Effector CD8-positive, alpha-beta T cell (primary cell): ENCODE measurements at regions not wholly inside any gene's neighbourhood (a gene's known extent, or its start where the extent isn't known, plus 50 kb on each side); places are given as distances from the start of the nearest gene placed in this dataset.

Experiments used
- DNase-seq: peaks from one replicate; lab custom pipeline; 2025; lab: John Stamatoyannopoulos, UW

GRCh38 chr13:48181482-48182145 lies 51.4 kb upstream of the ITM2B start:
- DNase-seq = no peak

- DNase-seq = no peak
These were observed 54.9 kb upstream of the ITM2B start for GRCh38 chr13:48178126-48178525.

DNA sequence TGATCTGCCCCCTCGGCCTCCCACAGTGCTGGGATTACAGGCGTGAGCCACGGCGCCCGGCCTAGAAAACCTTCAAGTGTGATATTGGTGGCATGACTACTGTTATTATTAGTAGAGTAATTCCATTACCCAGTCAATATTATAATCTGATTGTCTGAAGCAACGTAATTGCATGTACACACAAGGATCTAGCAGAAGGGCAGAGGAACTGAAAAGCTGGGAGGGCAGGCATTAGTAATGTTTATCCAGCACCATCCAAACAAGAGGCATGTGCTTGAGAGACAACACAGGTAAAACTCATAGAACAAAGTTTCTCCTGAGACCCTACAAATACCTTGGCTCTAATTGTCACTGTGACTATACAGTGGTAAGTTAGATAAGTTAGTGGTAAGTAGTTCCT lies 56.2 kb upstream of the ITM2B start:
- DNase-seq = no peak

DNA sequence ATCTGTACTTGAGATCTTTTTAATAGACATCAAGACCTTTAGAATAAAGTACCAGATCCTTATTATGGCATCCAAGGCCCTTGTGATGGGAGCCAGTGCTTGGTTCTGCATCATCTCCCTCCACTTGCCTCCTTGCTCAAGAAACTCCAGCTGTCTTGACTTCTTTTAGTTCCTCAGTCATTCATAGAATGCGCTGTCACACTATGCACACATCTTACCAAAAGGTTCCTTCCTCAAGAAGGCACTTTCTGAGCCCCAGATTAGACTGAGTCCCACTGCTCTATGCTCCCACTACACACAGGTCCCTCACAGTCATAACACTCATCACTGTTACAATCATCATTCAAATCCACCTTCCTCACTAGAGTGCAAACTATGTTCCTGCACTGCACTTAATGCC lies 57.8 kb upstream of the ITM2B start:
- DNase-seq = no peak

DNA sequence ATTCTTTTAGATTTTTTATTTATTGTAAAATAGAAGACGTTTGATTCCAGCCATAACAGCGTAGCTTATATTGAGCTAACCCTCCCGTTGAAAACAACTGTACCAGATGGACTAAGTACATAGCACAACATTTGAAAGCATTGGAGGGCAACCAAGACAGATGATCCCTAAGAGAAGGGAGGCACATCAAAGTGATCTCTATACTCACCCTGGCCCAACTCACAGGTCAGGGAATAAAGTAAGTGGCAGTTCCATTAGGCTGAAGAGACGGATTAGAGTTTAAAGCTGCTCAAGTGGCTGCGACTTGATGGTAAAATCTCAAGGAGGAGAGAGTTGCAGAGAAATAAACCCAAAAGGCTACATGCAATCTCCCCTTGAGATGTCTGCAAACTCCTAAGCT lies 65.1 kb upstream of the ITM2B start:
- no peak for DNase-seq

- DNase-seq = no peak
These were observed 67.3 kb upstream of the ITM2B start for GRCh38 chr13:48165727-48166126.

DNA sequence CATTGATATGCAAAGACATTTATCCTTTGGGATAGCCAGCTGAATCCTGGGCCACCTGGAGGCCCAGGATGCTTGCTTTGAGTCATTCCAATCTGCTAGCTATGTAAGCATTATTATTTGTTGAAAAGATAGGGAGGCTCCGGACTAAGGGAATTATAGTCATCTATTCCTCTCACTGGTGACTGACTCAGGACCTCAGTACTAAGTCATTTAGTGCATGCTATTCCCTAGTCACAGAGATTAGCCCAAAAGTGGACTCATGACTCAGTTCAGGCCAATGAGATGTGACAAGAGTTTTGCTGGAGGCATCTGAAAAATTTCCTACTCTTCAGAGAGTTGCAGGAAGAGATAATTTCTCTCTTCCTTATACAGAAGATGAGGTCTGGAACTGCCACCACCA lies 67.9 kb upstream of the ITM2B start:
- no peak for DNase-seq

GRCh38 chr13:48163061-48163460 lies 68.2 kb upstream of the MED4 start:
- DNase-seq = no peak

DNA sequence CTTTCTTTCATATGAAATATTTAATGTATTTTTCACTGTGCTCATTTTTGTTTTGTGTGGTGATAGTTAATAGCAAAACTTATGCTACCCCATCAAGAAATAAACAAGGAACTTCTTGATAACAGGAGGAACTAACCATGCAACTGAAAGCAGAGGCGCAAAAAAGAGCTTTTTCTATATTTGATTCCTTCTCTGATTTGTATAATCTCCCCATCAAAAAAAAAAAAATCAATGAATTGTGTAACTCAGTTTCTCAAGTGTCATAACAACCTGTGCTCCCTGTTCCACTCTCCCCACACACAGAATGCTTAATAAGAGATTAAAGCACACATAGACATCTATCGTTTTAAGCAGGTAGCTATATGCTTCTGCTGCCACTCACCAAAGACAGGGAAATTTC lies 67.3 kb upstream of the MED4 start:
- no peak for DNase-seq

DNA sequence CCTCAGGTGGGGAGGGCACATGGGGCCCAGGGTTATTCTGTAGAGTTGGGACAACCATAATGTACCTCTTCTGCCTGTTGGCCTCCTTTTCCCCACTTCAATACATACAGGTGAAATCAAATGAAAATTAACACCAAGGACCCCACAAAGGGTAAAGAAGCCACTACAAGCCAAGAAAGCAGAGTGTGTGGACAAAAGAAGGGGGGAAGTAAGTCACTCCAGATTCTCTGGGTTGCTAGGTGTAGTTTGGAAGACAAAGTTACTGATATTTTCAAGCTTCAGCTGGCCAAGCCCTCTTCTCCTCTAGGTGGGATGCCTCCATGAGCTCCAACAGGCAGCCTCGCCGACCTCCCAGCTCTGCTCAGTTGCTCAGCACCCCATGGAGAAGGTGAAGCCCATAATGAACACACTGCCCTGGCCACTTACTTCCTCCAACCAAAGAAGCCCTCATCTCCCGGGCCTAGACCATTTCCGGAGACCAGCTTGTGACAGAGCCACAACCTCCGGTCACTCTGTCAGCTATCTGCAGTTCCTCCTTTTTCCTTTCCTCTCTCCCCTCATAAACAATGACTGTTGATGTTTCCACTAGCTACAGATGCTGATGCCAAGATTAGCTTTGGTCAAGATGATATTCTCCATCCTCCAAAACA lies 66.8 kb upstream of the MED4 start:
- DNase-seq = no peak

DNA sequence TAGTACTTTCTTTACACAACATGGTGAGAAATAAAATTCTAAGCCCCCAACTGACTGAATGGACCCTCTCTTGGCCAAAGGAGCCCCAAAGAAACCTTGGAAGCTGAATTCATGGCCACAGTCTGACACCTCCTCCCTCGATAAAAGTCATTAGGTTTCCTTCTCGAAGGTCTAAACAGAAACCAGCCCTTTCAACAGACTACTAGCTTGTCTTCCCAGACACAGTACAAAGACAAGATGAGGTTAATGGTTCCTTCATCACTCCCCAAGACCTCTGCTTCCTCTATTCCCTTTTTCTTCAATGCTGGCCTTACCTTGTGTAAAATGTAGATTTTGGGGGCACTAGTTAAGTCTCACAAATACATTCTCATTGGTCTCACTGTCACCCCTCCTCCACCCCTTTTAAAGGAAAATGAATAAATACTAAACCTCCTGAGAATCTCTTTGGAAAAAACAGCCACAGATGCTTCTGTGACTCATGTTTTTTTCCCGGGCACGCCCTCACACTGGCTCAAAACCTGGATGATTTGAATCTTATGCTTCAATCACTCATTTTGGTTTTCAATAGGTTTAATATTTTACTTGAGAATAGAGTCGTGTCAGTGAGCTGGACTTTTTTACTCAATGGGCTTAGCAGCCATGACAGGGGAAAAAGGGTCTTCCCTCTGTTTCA lies 65.8 kb upstream of the MED4 start:
- DNase-seq = no peak

- no peak for DNase-seq
These were observed 64.9 kb upstream of the MED4 start for GRCh38 chr13:48159826-48160225.

DNA sequence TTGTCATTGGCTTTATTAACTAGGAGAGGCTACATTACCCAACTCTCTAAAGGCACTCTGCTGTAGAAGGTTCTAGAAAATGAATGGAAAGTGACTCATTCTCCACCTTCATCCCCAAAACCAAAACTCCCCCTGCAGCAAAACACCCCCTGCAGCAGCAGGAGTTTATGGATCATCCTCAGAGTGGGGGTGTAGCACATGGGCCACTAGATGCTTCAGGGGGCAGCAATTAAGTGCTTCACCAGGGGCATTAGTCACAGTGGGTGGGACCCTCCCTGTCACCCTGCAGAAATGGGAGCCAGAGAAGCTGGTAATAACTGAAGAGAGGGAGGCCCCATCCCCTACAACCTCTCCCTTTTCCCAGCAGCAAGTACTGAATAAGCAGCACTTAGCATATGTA lies 64.5 kb upstream of the MED4 start:
- no peak for DNase-seq

GRCh38 chr13:48158915-48159314 lies 64.0 kb upstream of the MED4 start:
- no peak for DNase-seq

GRCh38 chr13:48158290-48158689 lies 63.4 kb upstream of the MED4 start:
- DNase-seq = no peak

DNA sequence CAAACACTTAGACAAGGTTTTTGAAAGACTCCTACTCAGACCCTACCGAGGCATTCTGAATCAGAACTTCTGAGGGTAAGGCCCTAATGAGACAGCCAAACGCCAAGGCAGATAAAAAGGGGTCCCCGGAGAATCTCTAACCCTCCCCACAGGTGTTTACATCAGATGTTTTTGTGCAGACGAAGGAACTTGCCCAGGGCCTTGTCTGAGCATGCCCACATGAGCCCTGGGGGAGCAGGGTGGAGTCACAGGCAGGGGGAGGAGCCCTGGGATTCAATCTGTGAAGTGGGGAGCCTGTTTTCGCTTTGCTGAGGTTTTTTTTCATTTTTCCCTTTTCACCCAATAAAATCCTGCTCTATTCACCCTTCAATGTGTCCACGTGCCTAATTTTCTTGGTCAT lies 61.6 kb upstream of the MED4 start:
- peak; percentile 55 for DNase-seq

DNA sequence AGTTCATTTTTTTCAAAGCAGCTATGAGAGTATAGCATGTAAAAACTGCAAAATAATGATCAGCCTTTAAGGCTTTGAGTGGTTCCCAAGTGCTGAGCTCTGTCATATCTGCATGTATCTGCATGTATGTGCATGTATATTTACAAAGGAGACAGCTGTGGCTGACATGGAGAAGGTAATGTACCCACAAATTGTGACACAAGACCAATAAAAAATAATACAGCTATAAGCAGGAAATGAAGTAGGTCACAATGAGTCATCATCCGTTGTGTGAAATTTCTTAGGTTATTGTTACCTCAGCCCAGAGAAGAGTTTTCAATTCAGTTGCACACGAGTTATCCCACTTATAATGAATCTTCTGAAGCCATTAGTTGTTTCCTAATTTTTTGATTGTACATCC lies 60.9 kb upstream of the MED4 start:
- DNase-seq = no peak

GRCh38 chr13:48154671-48155070 lies 59.8 kb upstream of the MED4 start:
- DNase-seq = no peak

DNA sequence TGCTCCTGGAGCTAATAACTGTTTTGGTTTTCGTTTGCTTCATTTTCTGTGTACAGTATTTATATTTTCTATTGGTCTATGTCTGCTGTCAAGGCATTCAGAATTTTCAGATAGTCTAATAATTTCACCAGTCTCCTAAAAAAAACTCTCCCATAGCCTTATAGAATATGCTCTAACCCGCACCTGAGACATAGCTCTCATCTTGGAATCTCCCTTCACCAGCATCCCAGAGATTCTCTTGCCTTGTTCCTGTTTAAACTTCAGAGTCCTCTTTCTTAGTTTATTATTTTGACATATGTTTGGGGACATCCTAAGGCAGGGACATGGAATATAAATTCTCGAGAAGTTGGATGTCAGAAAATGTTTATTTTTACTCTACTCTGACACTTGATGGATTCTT lies 58.3 kb upstream of the MED4 start:
- DNase-seq = no peak

DNA sequence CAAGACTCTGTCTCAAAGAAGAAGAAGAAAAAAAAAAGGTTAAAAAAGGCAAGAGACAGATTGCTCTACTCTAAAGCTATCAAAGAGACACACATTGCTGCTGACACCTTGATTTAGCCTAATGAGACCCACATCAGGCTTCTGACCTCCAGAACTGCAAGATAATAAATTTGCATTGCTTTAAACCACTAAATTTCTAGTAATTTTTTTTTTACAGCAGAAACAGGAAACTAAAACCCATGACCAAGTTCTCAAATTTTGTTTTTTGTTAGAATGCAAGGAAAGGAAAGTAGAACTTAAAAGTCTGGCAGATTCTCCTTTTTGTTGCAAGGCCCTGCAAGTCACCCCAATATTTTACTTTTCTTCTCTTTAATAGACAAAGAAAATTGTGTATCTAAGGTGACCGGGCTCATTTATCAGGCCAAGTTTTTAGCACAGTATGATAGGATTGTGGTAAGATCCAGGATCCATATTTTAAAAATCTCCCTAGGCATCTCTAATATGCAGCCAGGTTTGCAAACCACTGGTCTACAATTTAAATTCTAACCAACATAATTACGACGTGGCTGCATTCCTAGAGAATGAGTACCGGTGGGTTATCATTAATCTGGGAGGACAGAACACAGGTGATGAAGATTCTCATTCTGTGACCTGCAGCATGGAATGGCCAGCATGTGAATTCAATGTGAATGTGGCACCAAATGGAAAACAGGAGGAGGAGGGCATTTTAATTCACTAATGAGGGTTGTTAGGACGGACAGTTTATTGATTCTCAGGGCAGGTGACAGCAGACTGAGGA lies 56.7 kb upstream of the MED4 start:
- no peak for DNase-seq

- DNase-seq = no peak
These were observed 53.5 kb upstream of the MED4 start for GRCh38 chr13:48148454-48148853.

- no peak for DNase-seq
These were observed 51.7 kb upstream of the MED4 start for GRCh38 chr13:48146636-48147035.

DNA sequence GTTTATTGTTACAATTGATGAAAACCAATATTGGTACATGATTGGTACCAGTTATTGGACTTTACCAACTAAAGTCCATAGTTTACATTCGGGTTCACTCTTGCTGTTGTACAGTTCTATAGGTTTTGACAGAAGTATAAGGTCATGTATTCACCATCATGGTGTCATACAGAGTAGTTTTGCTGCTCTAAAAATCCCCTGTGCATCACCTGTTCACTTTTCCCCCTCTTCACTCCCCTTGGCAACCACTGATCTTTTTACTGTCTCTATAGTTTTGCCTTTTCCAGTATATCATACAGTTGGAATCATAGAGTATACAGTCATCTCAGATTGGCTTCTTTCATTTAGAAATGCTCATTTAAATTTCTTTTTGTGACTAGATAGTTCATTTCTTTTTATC lies 51.2 kb upstream of the MED4 start:
- no peak for DNase-seq
